ENCODE measurements at regions not wholly inside any gene's neighbourhood (a gene's known extent, or its start where the extent isn't known, plus 50 kb on each side); places are given as distances from the start of the nearest gene placed in this dataset.

DNA sequence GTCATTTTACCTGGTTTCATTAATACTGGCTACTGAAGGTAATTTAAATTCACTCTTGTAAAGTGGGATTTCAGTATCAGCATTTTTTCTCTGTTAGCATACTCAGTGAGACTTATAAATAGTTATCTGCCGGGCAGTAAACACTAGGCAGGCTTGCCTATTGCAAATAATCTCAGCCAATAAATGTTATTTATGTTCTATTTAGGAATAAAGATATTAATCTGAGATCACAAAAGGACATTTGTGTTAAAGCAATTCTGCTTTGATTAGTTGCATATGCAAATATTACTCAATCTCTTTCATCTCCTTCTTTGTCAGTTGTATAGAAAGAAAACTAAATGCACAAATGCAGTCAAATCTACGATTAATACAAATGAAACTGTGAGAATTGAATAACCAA, 827.8 kb downstream of the TLE4 start:
- Mint-ChIP-seq H3K27ac (no peak overlapping the region), H3K4me1 (peaks cover 0 to 2% of the 10 kb centered on the region in 2 donors), H3K4me3 (no peak overlapping the region), H3K9me3 (peaks cover 0 to 1% of the 10 kb centered on the region in 2 donors), H3K27me3 (no peaks in the 10 kb centered on the region), H3K36me3 (peaks cover 0 to 2% of the 10 kb centered on the region in 2 donors)
- DNase-seq (no peak), ATAC-seq (replicated peaks) (no peak)

- DNase-seq (no peak), ATAC-seq (replicated peaks) (no peak)
- Mint-ChIP-seq H3K4me3 (no peak overlapping the region), H3K27ac (no peak overlapping the region), H3K36me3 (peaks cover 0 to 22% of the 10 kb centered on the region in 2 donors), H3K27me3 (no peaks in the 10 kb centered on the region), H3K9me3 (peaks cover 12% of the 10 kb centered on the region in 2 donors), H3K4me1 (no peaks in the 10 kb centered on the region)
Observed at GRCh38 chr9:80387828-80388227, 816.1 kb downstream of the TLE4 start.

- Mint-ChIP-seq H3K4me1 (no peaks in the 10 kb centered on the region), H3K4me3 (no peak overlapping the region), H3K36me3 (peaks cover 0 to 6% of the 10 kb centered on the region in 2 donors), H3K9me3 (peaks cover under 1 to 6% of the 10 kb centered on the region in 2 donors), H3K27ac (no peak overlapping the region), H3K27me3 (no peaks in the 10 kb centered on the region)
- no peak for DNase-seq
- no peak for ATAC-seq (replicated peaks)
Observed at GRCh38 chr9:80385246-80385645, 813.5 kb downstream of the TLE4 start.

DNA sequence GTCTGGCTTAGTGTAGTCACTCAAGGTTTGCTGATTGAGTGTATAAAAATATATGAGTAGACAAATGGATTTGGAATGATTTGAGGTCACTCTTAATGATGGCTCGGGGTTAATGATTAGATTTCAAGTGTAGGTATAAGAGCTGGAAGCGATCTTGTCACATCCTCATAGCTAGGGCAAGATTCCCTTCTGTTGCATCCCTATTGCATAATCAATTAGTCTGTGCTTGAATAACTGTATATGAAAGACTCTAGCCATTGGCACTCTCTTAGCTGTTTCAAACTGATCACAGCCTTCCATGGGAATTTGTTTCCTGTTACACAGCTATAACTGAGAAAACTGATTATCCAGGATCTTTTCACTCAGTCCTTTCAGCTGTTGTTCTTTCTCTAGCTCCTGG, 811.6 kb downstream of the TLE4 start:
- H3K36me3 Mint-ChIP-seq = peaks cover 0 to 4% of the 10 kb centered on the region in 2 donors
- no peak overlapping the region for H3K27ac Mint-ChIP-seq
- peaks cover 0 to 1% of the 10 kb centered on the region in 2 donors for H3K4me1 Mint-ChIP-seq
- H3K27me3 Mint-ChIP-seq = no peaks in the 10 kb centered on the region
- ATAC-seq (replicated peaks) = no peak
- H3K4me3 Mint-ChIP-seq = no peak overlapping the region
- DNase-seq = no peak
- peaks cover 0 to 6% of the 10 kb centered on the region in 2 donors for H3K9me3 Mint-ChIP-seq

GRCh38 chr9:80382211-80382891, 810.6 kb downstream of the TLE4 start:
- peaks cover 0 to 6% of the 10 kb centered on the region in 2 donors for H3K9me3 Mint-ChIP-seq
- DNase-seq (no peak), ATAC-seq (replicated peaks) (no peak)
- H3K4me1 Mint-ChIP-seq = peaks cover 0 to 3% of the 10 kb centered on the region in 2 donors
- H3K27ac Mint-ChIP-seq = no peak overlapping the region
- no peaks in the 10 kb centered on the region for H3K27me3 Mint-ChIP-seq
- no peak overlapping the region for H3K4me3 Mint-ChIP-seq
- H3K36me3 Mint-ChIP-seq = peaks cover 0 to 4% of the 10 kb centered on the region in 2 donors

DNA sequence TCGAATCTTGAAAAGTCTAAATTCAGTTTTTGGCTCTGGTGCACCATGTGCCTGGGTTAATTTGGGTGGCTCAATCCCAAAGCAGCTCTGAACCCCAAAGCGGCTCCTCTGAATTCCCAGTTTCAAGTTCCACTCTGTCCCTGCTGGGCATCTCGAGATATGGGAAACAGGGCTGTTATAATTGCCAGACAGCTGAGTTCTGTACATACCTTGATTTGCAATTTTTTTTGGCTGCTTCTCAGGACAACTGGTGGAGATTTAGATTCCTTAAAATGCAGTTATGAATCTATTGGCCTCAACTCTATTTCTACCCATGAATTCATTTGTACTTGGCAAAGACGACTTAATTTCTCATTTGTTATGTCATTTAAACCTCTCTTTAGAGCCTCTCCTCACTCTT, 808.5 kb downstream of the TLE4 start:
- Mint-ChIP-seq H3K36me3 (no peaks in the 10 kb centered on the region), H3K27ac (no peak overlapping the region)

GRCh38 chr9:80378669-80379293, 807.0 kb downstream of the TLE4 start:
- H3K9me3 Mint-ChIP-seq = no peaks in the 10 kb centered on the region
- H3K4me3 Mint-ChIP-seq = no peak overlapping the region
- no peaks in the 10 kb centered on the region for H3K27me3 Mint-ChIP-seq
- H3K4me1 Mint-ChIP-seq = peaks cover 0 to 3% of the 10 kb centered on the region in 2 donors
- DNase-seq (no peak), ATAC-seq (replicated peaks) (no peak)
- H3K36me3 Mint-ChIP-seq = no peaks in the 10 kb centered on the region
- H3K27ac Mint-ChIP-seq = no peak overlapping the region

More for the DNA sequence above, 808.5 kb downstream of the TLE4 start:
- DNase-seq (no peak), ATAC-seq (replicated peaks) (no peak)
- Mint-ChIP-seq H3K4me3 (no peak overlapping the region), H3K9me3 (peaks cover 0 to 6% of the 10 kb centered on the region in 2 donors), H3K4me1 (peaks cover 0 to 3% of the 10 kb centered on the region in 2 donors), H3K27me3 (no peaks in the 10 kb centered on the region)

- no peak overlapping the region for H3K4me3 Mint-ChIP-seq
- no peaks in the 10 kb centered on the region for H3K36me3 Mint-ChIP-seq
- no peak for DNase-seq
- peaks cover 0 to 5% of the 10 kb centered on the region in 2 donors for H3K4me1 Mint-ChIP-seq
- peaks cover 1 to 4% of the 10 kb centered on the region in 2 donors for H3K9me3 Mint-ChIP-seq
- no peak overlapping the region for H3K27ac Mint-ChIP-seq
- no peaks in the 10 kb centered on the region for H3K27me3 Mint-ChIP-seq
- no peak for ATAC-seq (replicated peaks)
Observed at GRCh38 chr9:80376180-80376579, 804.4 kb downstream of the TLE4 start.

DNA sequence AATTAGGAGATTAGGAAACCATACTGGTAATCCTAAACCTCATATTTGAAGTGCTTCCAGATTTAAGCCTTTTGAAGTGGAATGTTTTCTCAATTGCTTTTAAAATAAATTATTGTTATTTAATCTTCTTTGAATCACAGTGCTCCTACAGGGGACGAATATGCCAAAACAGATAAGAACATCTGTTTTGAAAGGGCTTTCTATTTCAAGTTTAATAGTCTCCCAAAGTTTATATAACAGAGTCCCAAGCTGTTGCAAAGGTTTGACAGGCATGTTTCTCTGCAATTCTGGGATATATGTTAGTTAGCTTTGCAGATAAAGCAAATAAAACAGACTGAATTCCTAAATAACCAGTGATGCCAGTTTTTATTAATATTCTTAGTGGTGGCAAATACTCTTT, 803.7 kb downstream of the TLE4 start:
- ATAC-seq (replicated peaks) (no peak), DNase-seq (no peak)
- Mint-ChIP-seq H3K36me3 (peaks cover 0 to under 1% of the 10 kb centered on the region in 2 donors), H3K27me3 (no peaks in the 10 kb centered on the region), H3K4me1 (peaks cover 0 to 5% of the 10 kb centered on the region in 2 donors), H3K4me3 (no peak overlapping the region), H3K9me3 (peaks cover 1 to 4% of the 10 kb centered on the region in 2 donors), H3K27ac (no peak overlapping the region)

GRCh38 chr9:80369641-80370040, 797.9 kb downstream of the TLE4 start:
- H3K36me3 Mint-ChIP-seq = peaks cover 3 to 14% of the 10 kb centered on the region in 2 donors
- no peak for ATAC-seq (replicated peaks)
- peaks cover 8 to 14% of the 10 kb centered on the region in 2 donors for H3K9me3 Mint-ChIP-seq

DNA sequence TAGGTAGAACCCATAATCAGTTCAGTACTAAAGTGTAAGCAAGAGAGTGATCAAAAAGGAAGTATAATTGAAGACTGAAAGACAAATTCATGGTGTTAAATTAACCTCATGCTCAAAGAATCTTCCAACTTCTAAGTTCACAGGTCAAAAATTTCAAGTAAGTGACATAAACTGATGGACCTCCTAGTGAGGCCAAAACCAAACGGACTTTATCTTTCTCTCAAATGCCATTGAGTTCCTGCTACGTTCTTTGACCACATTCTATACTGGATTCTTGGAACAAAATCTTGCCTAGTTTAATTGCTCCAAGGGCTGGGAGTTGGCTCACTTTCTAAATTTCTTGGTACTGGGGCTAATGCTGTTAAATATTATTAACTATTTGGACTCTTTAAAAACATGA, 794.9 kb downstream of the TLE4 start:
- Mint-ChIP-seq H3K4me1 (peaks cover 0 to 1% of the 10 kb centered on the region in 2 donors), H3K4me3 (no peak overlapping the region), H3K9me3 (peaks cover 8 to 12% of the 10 kb centered on the region in 2 donors), H3K27ac (no peak overlapping the region), H3K27me3 (no peaks in the 10 kb centered on the region), H3K36me3 (peaks cover 3 to 15% of the 10 kb centered on the region in 2 donors)
- no peak for ATAC-seq (replicated peaks)
- DNase-seq = no peak

More at GRCh38 chr9:80369641-80370040, 797.9 kb downstream of the TLE4 start:
- Mint-ChIP-seq H3K4me1 (peaks cover 0 to 2% of the 10 kb centered on the region in 2 donors), H3K27ac (no peak overlapping the region), H3K27me3 (no peaks in the 10 kb centered on the region), H3K4me3 (no peak overlapping the region)
- no peak for DNase-seq

- Mint-ChIP-seq H3K4me3 (no peak overlapping the region), H3K9me3 (peaks cover 4% of the 10 kb centered on the region in 2 donors), H3K4me1 (no peaks in the 10 kb centered on the region), H3K27me3 (no peaks in the 10 kb centered on the region), H3K27ac (no peak overlapping the region), H3K36me3 (peaks cover 4 to 22% of the 10 kb centered on the region in 2 donors)
- ATAC-seq (replicated peaks) (no peak), DNase-seq (no peak)
Observed at GRCh38 chr9:80359941-80360881, 788.4 kb downstream of the TLE4 start.

DNA sequence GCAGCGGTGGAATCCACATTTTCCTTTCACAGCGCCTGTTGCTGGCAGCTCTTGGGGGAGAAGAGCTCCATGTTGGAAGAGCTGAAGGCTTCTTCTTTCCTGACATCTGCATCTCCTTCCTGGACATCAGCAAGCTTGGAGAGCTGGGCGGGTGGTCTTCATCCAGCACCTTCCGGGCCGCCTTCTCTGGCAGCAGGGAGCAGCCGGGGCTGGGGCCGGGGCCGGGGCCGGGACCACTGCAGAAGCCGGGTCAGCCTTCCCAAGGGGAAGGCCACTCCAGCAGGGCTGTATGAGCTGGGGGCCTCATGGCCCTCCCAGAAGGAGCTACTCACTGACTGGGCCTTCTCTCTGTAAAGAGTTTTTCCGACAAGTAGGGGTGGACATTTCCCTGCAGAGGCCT, 787.5 kb downstream of the TLE4 start:
- Mint-ChIP-seq H3K27ac (no peak overlapping the region), H3K27me3 (no peaks in the 10 kb centered on the region), H3K36me3 (peaks cover 1 to 20% of the 10 kb centered on the region in 2 donors), H3K9me3 (peaks cover 0 to 4% of the 10 kb centered on the region in 2 donors), H3K4me3 (no peak overlapping the region), H3K4me1 (no peaks in the 10 kb centered on the region)
- no peak for ATAC-seq (replicated peaks)
- no peak for DNase-seq

GRCh38 chr9:80352967-80353366, 781.2 kb downstream of the TLE4 start:
- no peak for ATAC-seq (replicated peaks)
- no peak overlapping the region for H3K4me3 Mint-ChIP-seq
- no peak overlapping the region for H3K27ac Mint-ChIP-seq
- peaks cover 0 to 2% of the 10 kb centered on the region in 2 donors for H3K4me1 Mint-ChIP-seq
- no peak for DNase-seq
- no peaks in the 10 kb centered on the region for H3K27me3 Mint-ChIP-seq
- H3K9me3 Mint-ChIP-seq = no peaks in the 10 kb centered on the region
- peaks cover 0 to 12% of the 10 kb centered on the region in 2 donors for H3K36me3 Mint-ChIP-seq
